AG04450 (cell line): ENCODE measurements at regions not wholly inside any gene's neighbourhood (a gene's known extent, or its start where the extent isn't known, plus 50 kb on each side); places are given as distances from the start of the nearest gene placed in this dataset.

Experiments
- CTCF ChIA-PET: fragments of 300-600, 350-600 bp; formaldehyde crosslinking; extraction: SDS; loops from one replicate; lab custom pipeline; 2022; ENCODE audit warnings: antibody characterized with exemption, inconsistent platforms; lab: Charles Lee
- POLR2A ChIA-PET: fragments of 350-600 bp; formaldehyde crosslinking; extraction: SDS; loops from one replicate; lab custom pipeline; 2021; ENCODE audit warnings: antibody characterized with exemption, inconsistent platforms; lab: Yijun Ruan, JAX
- DNase-seq: peaks from one replicate; pipeline ENCODE4 v3.0.0-alpha.2; 2011; ENCODE audit warnings: low read depth, low spot score
- H3K27ac ChIP-seq: one replicate; pipeline ENCODE4 v1.5.1; 2012; ENCODE audit warnings: low read depth, low read length, control low read depth
- H3K27me3 ChIP-seq: one replicate; pipeline ENCODE4 v1.6.0; 2012; ENCODE audit warnings: low read length; ENCODE audit not compliant: control insufficient read depth, insufficient read depth
- H3K4me3 ChIP-seq: 2 replicates; pipeline ENCODE4 v1.5.1; 2011; ENCODE audit warnings: mild to moderate bottlenecking, low read depth, low read length, control low read depth
- H3K9me3 ChIP-seq: 2 replicates; pipeline ENCODE4 v1.5.1; 2012; ENCODE audit warnings: low read length; ENCODE audit not compliant: control insufficient read depth, insufficient read depth
- CTCF ChIP-seq: IDR thresholded peaks from 2 replicates; pipeline ENCODE4 v1.5.1; 2011; ENCODE audit warnings: low read depth, low read length, control low read depth, inconsistent platforms

- H3K4me3 ChIP-seq = no peak overlapping the region
- no peak overlapping the region for H3K27ac ChIP-seq
- TF ChIP-seq CTCF = no peak
- ChIA-PET CTCF (no interaction called here), POLR2A (no interaction called here)
- H3K9me3 ChIP-seq = no peaks in the 10 kb centered on the region
- no peak for DNase-seq
- H3K27me3 ChIP-seq = no peaks in the 10 kb centered on the region
Observed at GRCh38 chr2:220705678-220706077, 866.4 kb downstream of the EPHA4 start.

- DNase-seq = no peak
- ChIA-PET CTCF (no interaction called here), POLR2A (no interaction called here)
- no peaks in the 10 kb centered on the region for H3K9me3 ChIP-seq
- H3K4me3 ChIP-seq = no peak overlapping the region
- no peak overlapping the region for H3K27ac ChIP-seq
- no peak for TF ChIP-seq CTCF
- no peaks in the 10 kb centered on the region for H3K27me3 ChIP-seq
Observed at GRCh38 chr2:220707261-220707660, 864.8 kb downstream of the EPHA4 start.

- no peak for DNase-seq
- no peaks in the 10 kb centered on the region for H3K27me3 ChIP-seq
- no peak for TF ChIP-seq CTCF
- CTCF ChIA-PET = no interaction called here
- H3K9me3 ChIP-seq = no peaks in the 10 kb centered on the region
- POLR2A ChIA-PET = no interaction called here
- no peak overlapping the region for H3K27ac ChIP-seq
- H3K4me3 ChIP-seq = no peak overlapping the region
Observed at GRCh38 chr2:220708366-220708765, 863.7 kb downstream of the EPHA4 start.

DNA sequence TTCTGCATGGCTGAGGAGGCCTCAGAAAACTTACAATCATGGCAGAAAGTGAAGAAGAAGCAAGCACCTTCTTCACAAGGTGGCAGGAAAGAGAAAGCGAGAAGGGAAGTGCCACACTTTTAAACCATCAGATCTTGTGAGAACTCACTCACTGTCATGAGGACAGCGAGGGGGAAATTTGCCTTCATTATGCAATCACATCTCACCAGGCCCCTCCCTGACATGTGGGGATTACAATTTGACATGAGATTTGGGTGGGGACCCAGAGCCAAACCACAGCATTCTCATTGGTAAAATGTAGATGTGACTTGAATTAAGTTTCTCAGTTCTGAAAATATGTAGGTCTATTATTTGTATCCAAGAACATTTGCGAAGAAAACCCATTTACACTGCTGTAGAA, 854.8 kb downstream of the EPHA4 start:
- CTCF ChIA-PET = no interaction called here
- Histone ChIP-seq H3K27ac (no peak overlapping the region), H3K27me3 (no peaks in the 10 kb centered on the region), H3K9me3 (no peaks in the 10 kb centered on the region), H3K4me3 (no peak overlapping the region)
- DNase-seq = no peak
- POLR2A ChIA-PET = no interaction called here
- no peak for TF ChIP-seq CTCF

DNA sequence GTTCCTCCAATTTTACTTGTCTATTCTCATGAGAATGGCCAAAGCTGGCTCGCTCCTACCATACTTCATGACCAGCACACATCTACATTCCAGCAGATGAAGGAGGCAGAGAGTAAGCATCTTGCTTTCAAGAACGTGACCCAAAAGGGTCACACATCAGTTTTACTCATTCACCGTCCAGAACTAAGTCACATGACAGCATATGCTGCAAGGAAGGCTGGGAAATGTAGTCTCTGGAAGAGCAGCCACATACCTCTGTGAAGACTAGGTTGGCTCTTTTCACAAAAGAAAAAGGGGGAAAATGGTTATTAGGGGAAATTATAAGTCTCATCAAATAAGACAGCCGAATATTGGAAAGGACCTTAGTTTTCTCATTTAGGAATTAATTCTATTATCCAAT, 835.3 kb downstream of the EPHA4 start:
- H3K27me3 ChIP-seq = no peaks in the 10 kb centered on the region
- H3K27ac ChIP-seq = no peak overlapping the region
- no peak overlapping the region for H3K4me3 ChIP-seq
- CTCF ChIA-PET = no interaction called here
- H3K9me3 ChIP-seq = no peaks in the 10 kb centered on the region
- POLR2A ChIA-PET = no interaction called here
- TF ChIP-seq CTCF = no peak
- DNase-seq = no peak
